Tibial nerve (tissue), 4 donors: ENCODE measurements at regions not wholly inside any gene's neighbourhood (a gene's known extent, or its start where the extent isn't known, plus 50 kb on each side); places are given as distances from the start of the nearest gene placed in this dataset.

Experiments used
- DNase-seq, 2 donors: peaks; one replicate each; pipeline ENCODE4 v3.0.0-alpha.2; 2019; ENCODE audit warnings: low spot score in 2 of 2
- H3K27ac ChIP-seq, 4 donors: fragments of 200-600 bp; sonication (generic) in 3 of 4; one replicate each; pipeline ENCODE4 v1.5.1; 2017 to 2019; ENCODE audit warnings: mild to moderate bottlenecking in 1 of 4
- H3K27me3 ChIP-seq, 2 donors: fragments of 200-600 bp; sonication (generic) in 1 of 2; one replicate each; pipeline versions ENCODE4 v1.5.1 to v1.6.0; 2017 to 2019
- H3K36me3 ChIP-seq, 3 donors: fragments of 200-600 bp; sonication (generic); one replicate each; pipeline ENCODE4 v1.5.1; 2018 to 2019
- H3K4me1 ChIP-seq, 4 donors: fragments of 200-600 bp; sonication (generic) in 3 of 4; one replicate each; pipeline ENCODE4 v1.5.1; 2017 to 2019
- H3K4me3 ChIP-seq, 4 donors: fragments of 200-600 bp; sonication (generic) in 3 of 4; one replicate each; pipeline ENCODE4 v1.5.1; 2017 to 2019; ENCODE audit warnings: mild to moderate bottlenecking in 1 of 4, moderate library complexity in 1 of 4
- H3K9me3 ChIP-seq, 4 donors: fragments of 200-600 bp; sonication (generic) in 3 of 4; one replicate each; pipeline ENCODE4 v1.5.1; 2017 to 2019
- EP300 ChIP-seq, 2 donors: sonication (generic); formaldehyde crosslinking; IDR thresholded peaks; one replicate each; pipeline ENCODE4 v1.6.1; 2017; ENCODE audit warnings: antibody characterized with exemption in 2 of 2, mild to moderate bottlenecking in 1 of 2
- POLR2A ChIP-seq, 2 donors: fragments of 450-650 bp; IDR thresholded peaks; one replicate each; pipeline ENCODE4 v1.6.1; 2017; ENCODE audit warnings: antibody characterized with exemption in 2 of 2, mild to moderate bottlenecking in 2 of 2, moderate library complexity in 2 of 2
- WGBS, 2 donors: methylation state at CpG; one replicate each; pipeline ENCODE4 v1.1.5; 2018; 5-methylcytosine and 5-hydroxymethylcytosine counted together
- TF ChIP-seq, protein P1 (sequence below), 5 experiments: fragments of 200-600 bp in 3 of 5; fragments of 450-650 bp in 2 of 5; sonication (generic) in 3 of 5; IDR thresholded peaks; one replicate each; pipeline ENCODE4 v1.5.1; 2016 to 2019; ENCODE audit warnings: antibody characterized with exemption in 5 of 5, mild to moderate bottlenecking in 3 of 5, moderate library complexity in 2 of 5

DNA sequence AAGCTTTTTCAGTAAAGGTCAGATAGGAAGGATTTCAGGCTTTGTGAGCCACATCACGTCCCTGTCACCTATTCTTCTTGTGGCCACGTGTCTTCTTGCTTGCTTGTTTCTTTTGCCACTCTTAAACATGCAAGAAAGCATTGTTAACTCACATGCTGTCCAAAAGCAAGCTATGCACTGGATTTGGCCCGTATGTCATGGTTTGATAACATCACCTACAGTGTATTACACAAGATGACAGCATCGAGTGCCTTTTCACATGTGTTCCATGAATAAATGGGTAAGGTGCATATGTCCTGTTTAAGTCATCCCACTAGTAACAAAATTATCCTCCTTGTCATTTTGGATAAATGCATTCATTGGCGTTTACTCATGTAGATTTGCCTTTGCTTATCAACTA, 468.0 kb upstream of the FAT1 start:
- H3K36me3 ChIP-seq, result no peaks in the 10 kb centered on the region
- H3K9me3 ChIP-seq, result no peaks in the 10 kb centered on the region
- H3K4me1 ChIP-seq, result peaks cover 0 to 6% (median 0%) of the 10 kb centered on the region in 4 donors
- H3K27ac ChIP-seq, result no peak overlapping the region
- H3K4me3 ChIP-seq, result no peak overlapping the region
- 81 to 88% methylated on average over 5 of the region's 5 CpGs for WGBS, 2 donors
- TF ChIP-seq EP300 (IDR thresholded peaks at IDR 0.05) (no peak), POLR2A (IDR thresholded peaks at IDR 0.05) (no peak)
- TF ChIP-seq, protein P1, sequence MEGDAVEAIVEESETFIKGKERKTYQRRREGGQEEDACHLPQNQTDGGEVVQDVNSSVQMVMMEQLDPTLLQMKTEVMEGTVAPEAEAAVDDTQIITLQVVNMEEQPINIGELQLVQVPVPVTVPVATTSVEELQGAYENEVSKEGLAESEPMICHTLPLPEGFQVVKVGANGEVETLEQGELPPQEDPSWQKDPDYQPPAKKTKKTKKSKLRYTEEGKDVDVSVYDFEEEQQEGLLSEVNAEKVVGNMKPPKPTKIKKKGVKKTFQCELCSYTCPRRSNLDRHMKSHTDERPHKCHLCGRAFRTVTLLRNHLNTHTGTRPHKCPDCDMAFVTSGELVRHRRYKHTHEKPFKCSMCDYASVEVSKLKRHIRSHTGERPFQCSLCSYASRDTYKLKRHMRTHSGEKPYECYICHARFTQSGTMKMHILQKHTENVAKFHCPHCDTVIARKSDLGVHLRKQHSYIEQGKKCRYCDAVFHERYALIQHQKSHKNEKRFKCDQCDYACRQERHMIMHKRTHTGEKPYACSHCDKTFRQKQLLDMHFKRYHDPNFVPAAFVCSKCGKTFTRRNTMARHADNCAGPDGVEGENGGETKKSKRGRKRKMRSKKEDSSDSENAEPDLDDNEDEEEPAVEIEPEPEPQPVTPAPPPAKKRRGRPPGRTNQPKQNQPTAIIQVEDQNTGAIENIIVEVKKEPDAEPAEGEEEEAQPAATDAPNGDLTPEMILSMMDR (IDR thresholded peaks at IDR 0.05), result no peak
- DNase-seq, result no peak
- no peaks in the 10 kb centered on the region for H3K27me3 ChIP-seq

DNA sequence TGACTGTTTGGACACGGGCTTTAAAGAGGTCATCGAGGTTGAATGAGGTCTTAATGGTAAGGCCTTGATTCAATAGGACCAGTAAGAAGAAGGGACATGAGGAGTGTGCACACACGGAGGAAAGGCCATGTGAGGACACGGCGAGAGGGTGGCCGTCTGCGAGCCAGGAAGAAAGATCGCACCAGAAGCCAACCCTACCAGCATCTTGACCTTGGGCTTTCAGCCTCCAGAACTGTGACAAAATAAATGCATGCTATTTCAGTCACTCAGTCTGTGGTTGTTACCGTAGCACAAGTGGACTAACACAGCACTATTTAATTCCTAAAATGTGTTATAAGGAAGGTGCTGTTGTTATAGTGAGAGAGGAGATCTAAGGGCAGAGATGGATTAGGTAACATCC, 468.6 kb upstream of the FAT1 start:
- no peak for DNase-seq
- 87 to 88% methylated on average over 9 of the region's 9 CpGs for WGBS, 2 donors
- no peak for TF ChIP-seq EP300 (IDR thresholded peaks at IDR 0.05)
- TF ChIP-seq, protein P1 (IDR thresholded peaks at IDR 0.05), result no peak
- TF ChIP-seq POLR2A (IDR thresholded peaks at IDR 0.05), result no peak
- Histone ChIP-seq H3K4me1 (peaks cover 0 to 6% (median 0%) of the 10 kb centered on the region in 4 donors), H3K4me3 (no peak overlapping the region), H3K36me3 (no peaks in the 10 kb centered on the region), H3K27ac (no peak overlapping the region), H3K27me3 (no peaks in the 10 kb centered on the region), H3K9me3 (no peaks in the 10 kb centered on the region)

DNA sequence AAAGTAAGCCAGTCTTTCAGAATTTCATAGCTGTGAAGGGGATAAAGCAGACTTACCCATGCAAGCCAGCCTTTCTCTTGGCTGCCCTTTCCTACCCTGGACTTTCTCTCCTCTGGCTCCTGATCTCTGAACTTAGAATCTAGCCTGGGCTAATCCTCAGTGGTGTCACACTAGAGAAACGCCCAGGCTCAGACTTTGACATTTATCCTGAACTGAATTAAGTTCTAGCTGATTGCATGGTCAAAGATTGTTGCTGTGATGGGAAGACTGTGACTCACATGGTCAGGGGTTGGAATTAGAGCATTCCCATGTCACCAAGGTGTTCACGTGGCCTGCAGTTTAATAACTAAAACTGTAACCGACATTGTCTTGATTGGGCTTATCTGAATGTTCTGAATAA, 469.5 kb upstream of the FAT1 start:
- no peak for DNase-seq
- WGBS, 2 donors, result 28 to 32% methylated on average over 3 of the region's 3 CpGs

DNA sequence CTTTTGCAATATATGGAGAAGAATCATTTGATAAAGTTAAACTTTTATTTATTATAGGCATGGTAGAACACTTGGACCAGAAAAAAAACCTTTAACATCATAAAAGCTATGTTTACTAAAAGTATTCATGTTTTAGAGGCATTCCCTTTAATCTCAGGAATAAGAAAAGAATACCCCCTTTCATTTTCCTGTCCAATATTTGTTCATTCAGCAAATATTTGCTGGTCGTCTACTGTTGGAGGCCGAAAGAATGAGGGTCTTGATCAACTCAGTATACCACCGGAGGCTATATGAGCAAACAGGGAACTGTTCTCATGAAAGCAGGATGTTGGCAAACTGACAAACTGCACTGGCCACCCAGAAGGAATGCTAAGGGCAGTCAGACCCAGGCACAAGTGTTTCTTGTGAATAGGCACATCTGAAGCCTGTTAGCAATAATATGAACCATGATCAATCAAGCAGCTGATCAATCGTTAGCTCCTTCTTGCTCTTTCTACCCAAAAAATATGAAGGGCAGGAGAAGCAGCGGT, 480.8 kb upstream of the FAT1 start:
- H3K36me3 ChIP-seq, result no peaks in the 10 kb centered on the region
- peaks cover 0 to 16% (median 0%) of the 10 kb centered on the region in 4 donors for H3K9me3 ChIP-seq
- H3K27me3 ChIP-seq, result no peaks in the 10 kb centered on the region
- TF ChIP-seq EP300 (IDR thresholded peaks at IDR 0.05) (no peak), POLR2A (IDR thresholded peaks at IDR 0.05) (no peak)
- TF ChIP-seq, protein P1 (IDR thresholded peaks at IDR 0.05), result no peak
- 42 to 46% methylated on average over 5 of the region's 5 CpGs for WGBS, 2 donors
- peaks cover 0 to 10% (median 0%) of the 10 kb centered on the region in 4 donors for H3K4me1 ChIP-seq
- H3K4me3 ChIP-seq, result no peak overlapping the region
- H3K27ac ChIP-seq, result no peak overlapping the region
- DNase-seq, result no peak

More for the DNA sequence above, 469.5 kb upstream of the FAT1 start:
- H3K27ac ChIP-seq, result no peak overlapping the region
- peaks cover 0 to 6% (median 0%) of the 10 kb centered on the region in 4 donors for H3K4me1 ChIP-seq
- H3K36me3 ChIP-seq, result no peaks in the 10 kb centered on the region
- H3K9me3 ChIP-seq, result no peaks in the 10 kb centered on the region
- TF ChIP-seq POLR2A (IDR thresholded peaks at IDR 0.05), result no peak
- H3K27me3 ChIP-seq, result no peaks in the 10 kb centered on the region
- H3K4me3 ChIP-seq, result no peak overlapping the region

DNA sequence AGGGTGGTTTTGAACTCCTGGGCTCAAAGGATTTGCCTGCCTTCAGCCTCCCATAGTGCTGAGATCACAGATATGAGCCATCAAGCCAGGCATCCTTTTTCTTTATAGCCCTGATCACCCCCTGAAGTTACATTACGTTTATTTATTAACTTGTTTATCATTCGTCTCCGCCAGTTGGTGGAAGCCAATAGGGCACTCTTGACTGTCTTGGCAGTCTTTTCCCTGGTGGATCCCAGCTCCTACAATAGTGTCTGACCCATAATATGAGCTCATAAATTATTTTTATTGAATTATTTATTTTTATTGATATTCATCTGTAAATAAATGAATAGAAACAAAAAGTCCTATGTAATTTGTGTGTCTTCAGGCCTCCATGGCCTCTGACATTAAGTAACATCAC, 484.3 kb upstream of the FAT1 start:
- H3K4me3 ChIP-seq, result no peak overlapping the region

More for the DNA sequence above, 484.3 kb upstream of the FAT1 start:
- 89 to 92% methylated on average over 3 of the region's 3 CpGs for WGBS, 2 donors
- H3K9me3 ChIP-seq, result peaks cover 0 to 9% (median 0%) of the 10 kb centered on the region in 4 donors
- no peaks in the 10 kb centered on the region for H3K36me3 ChIP-seq
- peaks cover 0 to 20% (median 2%) of the 10 kb centered on the region in 4 donors for H3K4me1 ChIP-seq
- TF ChIP-seq EP300 (IDR thresholded peaks at IDR 0.05), result no peak
- TF ChIP-seq, protein P1 (IDR thresholded peaks at IDR 0.05), result no peak
- no peak for TF ChIP-seq POLR2A (IDR thresholded peaks at IDR 0.05)
- no peak for DNase-seq
- H3K27me3 ChIP-seq, result no peaks in the 10 kb centered on the region
- no peak overlapping the region for H3K27ac ChIP-seq
